ENCODE measurements at regions not wholly inside any gene's neighbourhood (a gene's known extent, or its start where the extent isn't known, plus 50 kb on each side); places are given as distances from the start of the nearest gene placed in this dataset.

- Histone ChIP-seq H2AFZ (replicated peaks; ENCODE audit: low read length, poor library complexity) (no peak overlapping the region), H3K27me3 (ENCODE audit: control insufficient read depth, insufficient read depth, low read length) (no peaks in the 10 kb centered on the region), H3K23ac (ENCODE audit: low read depth, low read length) (no peak overlapping the region), H2AK9ac (replicated peaks; ENCODE audit: low read depth, low read length, poor library complexity) (no peak overlapping the region), H3K14ac (replicated peaks; ENCODE audit: low read depth, low read length) (no peak overlapping the region), H2BK120ac (ENCODE audit: low read depth, low read length) (no peak overlapping the region), H3K9me1 (ENCODE audit: insufficient read depth, low read length) (no peaks in the 10 kb centered on the region), H3K79me1 (ENCODE audit: low read depth in 1 of 2, low read length in 2 of 2) (no peaks in the 10 kb centered on the region), H3K4me2 (ENCODE audit: low read depth, low read length) (no peak overlapping the region), H3K4me1 (ENCODE audit: control insufficient read depth, insufficient read depth, low read length) (no peaks in the 10 kb centered on the region), H2AK5ac (ENCODE audit: low read depth, low read length) (no peak overlapping the region), H3K36me3 (ENCODE audit: control insufficient read depth, insufficient read depth, low read length) (no peaks in the 10 kb centered on the region), H3K9ac (ENCODE audit: low read depth, low read length) (no peak overlapping the region), H4K8ac (ENCODE audit: low read depth in 2 of 2, low read length in 2 of 2) (no peak overlapping the region), H3K9me3 (ENCODE audit: control insufficient read depth, insufficient read depth, low read length) (no peaks in the 10 kb centered on the region), H4K20me1 (ENCODE audit: insufficient read depth, low read length) (no peaks in the 10 kb centered on the region), H2BK5ac (ENCODE audit: low read depth, low read length, poor library complexity, severe bottlenecking) (no peak overlapping the region), H3K27ac (ENCODE audit: insufficient read depth, low read length) (no peak overlapping the region), H3K4me3 (ENCODE audit: insufficient read depth, low read depth, low read length) (no peak overlapping the region), H2BK20ac (ENCODE audit: low read depth, low read length) (no peak overlapping the region), H3K4ac (ENCODE audit: low read depth, low read length) (no peak overlapping the region), H3K56ac (ENCODE audit: extremely low read depth, insufficient read depth, low read length) (no peak overlapping the region), H2BK15ac (ENCODE audit: low read depth, low read length) (no peak overlapping the region), H4K5ac (ENCODE audit: low read depth, low read length) (no peak overlapping the region), H3K18ac (ENCODE audit: low read depth, low read length) (no peak overlapping the region), H4K91ac (ENCODE audit: insufficient read depth, low read depth, low read length) (no peak overlapping the region)
- intact Hi-C loops (cut with micrococcal nuclease): no loop called here
- WGBS, 2 experiments (ENCODE audit: extremely low coverage in 2 of 2, insufficient read length in 1 of 2): no CpG with 5 or more reads among the region's 3 CpGs
- BruUV-seq (replicated peaks): no TSS peak
- in situ Hi-C loops (cut with MboI; ENCODE audit: low sequenced_read_pairs): no loop called here
- dilution Hi-C loops (cut with HindIII; ENCODE audit: low sequenced_read_pairs, unreplicated experiment): no loop called here
- TF ChIP-seq RAD21 (IDR thresholded peaks at IDR 0.05; ENCODE audit: low read length) (no peak), CTCF (conservative IDR thresholded peaks at IDR 0.05; ENCODE audit: low read depth, low read length) (no peak), BHLHE40 (IDR thresholded peaks at IDR 0.05; ENCODE audit: low read depth, low read length) (no peak), RFX5 (IDR thresholded peaks at IDR 0.05; ENCODE audit: low read depth, low read length) (no peak), POLR2A (IDR thresholded peaks at IDR 0.05; ENCODE audit: low read depth, low read length) (no peak), MXI1 (IDR thresholded peaks at IDR 0.05; ENCODE audit: borderline replicate concordance, low read depth, low read length) (no peak), NFE2L2 (IDR thresholded peaks at IDR 0.05; ENCODE audit: low read depth, low read length) (no peak), RCOR1 (IDR thresholded peaks at IDR 0.05; ENCODE audit: insufficient replicate concordance, low read length) (no peak), SMC3 (IDR thresholded peaks at IDR 0.05; ENCODE audit: low read depth, low read length) (no peak), ELK1 (IDR thresholded peaks at IDR 0.05; ENCODE audit: borderline replicate concordance, low read depth, low read length) (no peak), MAFK (IDR thresholded peaks at IDR 0.05; ENCODE audit: low read depth, low read length) (no peak), USF2 (IDR thresholded peaks at IDR 0.05; ENCODE audit: low read depth, low read length) (no peak), CEBPB (IDR thresholded peaks at IDR 0.05; ENCODE audit: low read depth, low read length) (no peak), MAZ (IDR thresholded peaks at IDR 0.05; ENCODE audit: borderline replicate concordance, low read depth, low read length) (no peak), FOS (IDR thresholded peaks at IDR 0.05; ENCODE audit: low read depth, low read length) (no peak), CHD1 (IDR thresholded peaks at IDR 0.05; ENCODE audit: low read depth, low read length) (no peak)
- CTCF ChIA-PET: no interaction called here
- ATAC-seq (ENCODE audit: low read depth): no peak
- POLR2A ChIA-PET (ENCODE audit: unreplicated experiment): no interaction called here
- DNase-seq: no peak
Measured at GRCh38 chr5:88557881-88558280, 289.2 kb upstream of the TMEM161B start.

Measured in IMR-90 (cell line).